ENCODE measurements at regions not wholly inside any gene's neighbourhood (a gene's known extent, or its start where the extent isn't known, plus 50 kb on each side); places are given as distances from the start of the nearest gene placed in this dataset.

DNA sequence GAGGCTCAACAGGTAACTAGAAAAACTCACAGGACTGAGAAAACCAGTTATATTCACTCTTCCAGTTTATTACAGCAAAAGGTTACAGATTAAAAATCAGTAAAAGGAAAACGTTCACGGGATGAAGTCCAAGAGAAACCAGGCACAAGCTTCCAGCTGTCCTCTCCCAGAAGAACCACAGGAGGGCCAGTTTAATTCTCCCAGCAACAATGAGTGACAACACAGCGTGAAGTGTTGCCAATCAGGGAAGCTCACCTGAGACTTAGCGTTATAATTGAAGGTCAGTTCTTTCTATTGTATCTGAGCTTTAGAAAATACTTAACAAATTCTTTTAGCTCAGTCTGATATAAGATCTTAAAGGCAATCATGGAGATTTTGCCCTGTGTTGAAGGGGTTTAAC, 65.2 kb upstream of the TNR start:
- no peak for TF ChIP-seq POLR2AphosphoS5 (IDR thresholded peaks at IDR 0.05; ENCODE audit: low read depth, low read length)
- TF ChIP-seq POLR2A (IDR thresholded peaks at IDR 0.05; ENCODE audit: low read depth, low read length), result no peak
- TF ChIP-seq TAF1 (IDR thresholded peaks at IDR 0.05; ENCODE audit: low read depth, low read length), result no peak
